NT2/D1 (cell line): ENCODE measurements at regions not wholly inside any gene's neighbourhood (a gene's known extent, or its start where the extent isn't known, plus 50 kb on each side); places are given as distances from the start of the nearest gene placed in this dataset.

Experiments used
- SUZ12 ChIP-seq: IDR thresholded peaks from 2 replicates; pipeline ENCODE4 v1.6.1; 2011; ENCODE audit not compliant: insufficient read length, insufficient read depth; ENCODE audit errors: extremely low read depth
- YY1 ChIP-seq: IDR thresholded peaks from 2 replicates; pipeline ENCODE4 v1.6.1; 2011; ENCODE audit not compliant: insufficient read length, insufficient read depth
- ZNF274 ChIP-seq: IDR thresholded peaks from 2 replicates; pipeline ENCODE4 v1.6.1; 2011; ENCODE audit warnings: mild to moderate bottlenecking, low read depth, low read length

- no peak for TF ChIP-seq ZNF274
- no peak for TF ChIP-seq SUZ12
- no peak for TF ChIP-seq YY1
These were observed 1554.0 kb downstream of the KCNT2 start for GRCh38 chr1:195054217-195054687.
